ENCODE measurements at regions not wholly inside any gene's neighbourhood (a gene's known extent, or its start where the extent isn't known, plus 50 kb on each side); places are given as distances from the start of the nearest gene placed in this dataset.
"Not testable (repeated sequence)": the region's sequence is repeated elsewhere in the genome, so short reads cannot be mapped to it uniquely, and the experiment has no call there.

- no peaks in the 10 kb centered on the region for H3K36me3 Mint-ChIP-seq (ENCODE audit: low read depth)
- peaks cover 2% of the 10 kb centered on the region for H3K27me3 Mint-ChIP-seq (ENCODE audit: insufficient read depth)
- no peaks in the 10 kb centered on the region for H3K9me3 Mint-ChIP-seq
- H3K4me1 Mint-ChIP-seq (ENCODE audit: low read depth): no peaks in the 10 kb centered on the region
- intact Hi-C loops (cut with micrococcal nuclease): loop anchor here (1.0 kb wide), 1 partner anchor 30 kb away; no protein-coding TSS in a partner anchor
- no peak for DNase-seq (ENCODE audit: low spot score)
- no peak overlapping the region for H3K27ac Mint-ChIP-seq
- no peak overlapping the region for H3K4me3 Mint-ChIP-seq
Observed at GRCh38 chr11:130526846-130527245, 78.4 kb downstream of the ADAMTS15 start.

GRCh38 chr11:130527636-130528297 is 79.3 kb downstream of the ADAMTS15 start:
- Mint-ChIP-seq H3K9me3 (no peaks in the 10 kb centered on the region), H3K4me3 (no peak overlapping the region), H3K4me1 (ENCODE audit: low read depth) (no peaks in the 10 kb centered on the region), H3K27me3 (ENCODE audit: insufficient read depth) (peaks cover 2% of the 10 kb centered on the region), H3K27ac (no peak overlapping the region), H3K36me3 (ENCODE audit: low read depth) (no peaks in the 10 kb centered on the region)
- intact Hi-C loops (cut with micrococcal nuclease): no loop called here
- no peak for DNase-seq (ENCODE audit: low spot score)

- intact Hi-C loops (cut with micrococcal nuclease): no loop called here
- Mint-ChIP-seq H3K4me1 (ENCODE audit: low read depth) (no peaks in the 10 kb centered on the region), H3K36me3 (ENCODE audit: low read depth) (no peaks in the 10 kb centered on the region), H3K4me3 (no peak overlapping the region), H3K9me3 (no peaks in the 10 kb centered on the region), H3K27ac (no peak overlapping the region), H3K27me3 (ENCODE audit: insufficient read depth) (peaks cover 2% of the 10 kb centered on the region)
- DNase-seq (ENCODE audit: low spot score): no peak
Observed at GRCh38 chr11:130528298-130529261, 80.1 kb downstream of the ADAMTS15 start.

GRCh38 chr11:130529366-130529765 is 80.9 kb downstream of the ADAMTS15 start:
- Mint-ChIP-seq H3K27me3 (ENCODE audit: insufficient read depth) (peaks cover 2% of the 10 kb centered on the region), H3K4me3 (no peak overlapping the region), H3K27ac (no peak overlapping the region), H3K9me3 (no peaks in the 10 kb centered on the region), H3K4me1 (ENCODE audit: low read depth) (no peaks in the 10 kb centered on the region), H3K36me3 (ENCODE audit: low read depth) (no peaks in the 10 kb centered on the region)
- no peak for DNase-seq (ENCODE audit: low spot score)
- intact Hi-C loops (cut with micrococcal nuclease): no loop called here

- DNase-seq (ENCODE audit: low spot score): no peak
- Mint-ChIP-seq H3K27me3 (ENCODE audit: insufficient read depth) (peaks cover 2% of the 10 kb centered on the region), H3K4me3 (no peak overlapping the region), H3K9me3 (no peaks in the 10 kb centered on the region), H3K36me3 (ENCODE audit: low read depth) (no peaks in the 10 kb centered on the region), H3K4me1 (ENCODE audit: low read depth) (no peaks in the 10 kb centered on the region), H3K27ac (no peak overlapping the region)
- intact Hi-C loops (cut with micrococcal nuclease): no loop called here
Observed at GRCh38 chr11:130531061-130531460, 82.6 kb downstream of the ADAMTS15 start.

GRCh38 chr11:130533113-130533798 is 84.8 kb downstream of the ADAMTS15 start:
- Mint-ChIP-seq H3K27me3 (ENCODE audit: insufficient read depth) (peaks cover 9% of the 10 kb centered on the region), H3K9me3 (no peaks in the 10 kb centered on the region), H3K36me3 (ENCODE audit: low read depth) (no peaks in the 10 kb centered on the region), H3K27ac (no peak overlapping the region), H3K4me3 (no peak overlapping the region), H3K4me1 (ENCODE audit: low read depth) (no peaks in the 10 kb centered on the region)
- intact Hi-C loops (cut with micrococcal nuclease): no loop called here
- DNase-seq (ENCODE audit: low spot score): no peak

GRCh38 chr11:130533871-130534270 is 85.4 kb downstream of the ADAMTS15 start:
- Mint-ChIP-seq H3K27me3 (ENCODE audit: insufficient read depth) (peaks cover 9% of the 10 kb centered on the region), H3K9me3 (no peaks in the 10 kb centered on the region), H3K4me3 (no peak overlapping the region), H3K27ac (no peak overlapping the region), H3K36me3 (ENCODE audit: low read depth) (no peaks in the 10 kb centered on the region), H3K4me1 (ENCODE audit: low read depth) (no peaks in the 10 kb centered on the region)
- no peak for DNase-seq (ENCODE audit: low spot score)
- intact Hi-C loops (cut with micrococcal nuclease): no loop called here

GRCh38 chr11:130534551-130534950 is 86.1 kb downstream of the ADAMTS15 start:
- intact Hi-C loops (cut with micrococcal nuclease): no loop called here
- Mint-ChIP-seq H3K4me1 (ENCODE audit: low read depth) (no peaks in the 10 kb centered on the region), H3K36me3 (ENCODE audit: low read depth) (no peaks in the 10 kb centered on the region), H3K27ac (no peak overlapping the region), H3K4me3 (no peak overlapping the region), H3K9me3 (no peaks in the 10 kb centered on the region), H3K27me3 (ENCODE audit: insufficient read depth) (peaks cover 13% of the 10 kb centered on the region)
- DNase-seq (ENCODE audit: low spot score): no peak

GRCh38 chr11:130535520-130535919 is 87.1 kb downstream of the ADAMTS15 start:
- Mint-ChIP-seq H3K4me1 (ENCODE audit: low read depth) (no peaks in the 10 kb centered on the region), H3K36me3 (ENCODE audit: low read depth) (no peaks in the 10 kb centered on the region), H3K9me3 (no peaks in the 10 kb centered on the region), H3K4me3 (no peak overlapping the region), H3K27me3 (ENCODE audit: insufficient read depth) (peaks cover 11% of the 10 kb centered on the region), H3K27ac (no peak overlapping the region)
- no peak for DNase-seq (ENCODE audit: low spot score)
- intact Hi-C loops (cut with micrococcal nuclease): no loop called here

- Mint-ChIP-seq H3K36me3 (ENCODE audit: low read depth) (no peaks in the 10 kb centered on the region), H3K4me1 (ENCODE audit: low read depth) (no peaks in the 10 kb centered on the region), H3K27me3 (ENCODE audit: insufficient read depth) (peaks cover 13% of the 10 kb centered on the region), H3K9me3 (no peaks in the 10 kb centered on the region), H3K4me3 (no peak overlapping the region), H3K27ac (no peak overlapping the region)
- intact Hi-C loops (cut with micrococcal nuclease): no loop called here
- no peak for DNase-seq (ENCODE audit: low spot score)
Observed at GRCh38 chr11:130536106-130537040, 87.9 kb downstream of the ADAMTS15 start.

- DNase-seq (ENCODE audit: low spot score); H3K27ac Mint-ChIP-seq; H3K4me1 Mint-ChIP-seq (ENCODE audit: low read depth); intact Hi-C loops (cut with micrococcal nuclease); H3K36me3 Mint-ChIP-seq (ENCODE audit: low read depth); H3K4me3 Mint-ChIP-seq; H3K9me3 Mint-ChIP-seq: not testable (repeated sequence)
- H3K27me3 Mint-ChIP-seq (ENCODE audit: insufficient read depth): peaks cover 19% of the 10 kb centered on the region
Observed at GRCh38 chr11:130539680-130540079, 91.2 kb downstream of the ADAMTS15 start.

- H3K4me1 Mint-ChIP-seq (ENCODE audit: low read depth): no peaks in the 10 kb centered on the region
- H3K4me3 Mint-ChIP-seq: no peak overlapping the region
- H3K27me3 Mint-ChIP-seq (ENCODE audit: insufficient read depth): peaks cover 15% of the 10 kb centered on the region
- intact Hi-C loops (cut with micrococcal nuclease): no loop called here
- no peak overlapping the region for H3K27ac Mint-ChIP-seq
- no peaks in the 10 kb centered on the region for H3K36me3 Mint-ChIP-seq (ENCODE audit: low read depth)
- no peaks in the 10 kb centered on the region for H3K9me3 Mint-ChIP-seq
- DNase-seq (ENCODE audit: low spot score): no peak
Observed at GRCh38 chr11:130544266-130544665, 95.8 kb downstream of the ADAMTS15 start.
